ENCODE measurements at regions not wholly inside any gene's neighbourhood (a gene's known extent, or its start where the extent isn't known, plus 50 kb on each side); places are given as distances from the start of the nearest gene placed in this dataset.

DNA sequence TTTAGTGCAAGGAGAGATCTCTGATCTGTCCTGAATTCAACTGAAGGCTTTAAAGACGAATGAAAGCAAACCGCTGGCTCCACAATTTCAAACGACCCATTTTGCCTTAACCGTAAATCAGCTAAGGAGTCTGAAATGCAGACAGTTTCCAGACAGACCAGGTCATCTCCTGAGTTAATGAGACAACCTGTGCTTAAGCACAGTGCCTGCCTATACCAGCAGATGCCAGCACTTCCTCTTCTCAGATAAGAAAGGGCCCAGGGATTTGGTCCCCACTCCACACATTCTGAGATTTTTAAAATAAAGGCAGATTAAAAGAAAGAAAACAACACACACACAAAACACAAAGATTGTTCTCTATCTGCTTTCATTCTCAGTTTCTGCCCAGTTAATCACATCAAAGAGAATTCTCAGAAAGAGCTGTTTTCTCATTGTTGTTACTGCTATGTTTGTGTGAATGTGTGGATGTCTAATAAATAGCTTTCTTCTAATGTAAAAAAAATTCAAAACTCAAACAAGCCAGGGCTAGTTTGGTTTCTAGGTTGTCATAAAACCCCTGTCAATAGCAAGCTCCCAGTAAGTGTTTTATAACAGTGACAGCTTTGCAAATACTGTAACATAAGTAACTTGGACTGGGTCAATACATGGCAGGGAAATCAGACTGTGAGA lies 157.7 kb upstream of the SLC24A2 start:
- no peaks in the 10 kb centered on the region for H3K27me3 ChIP-seq (ENCODE audit: control insufficient read depth in 1 of 2, insufficient read depth in 2 of 2, low read length in 2 of 2)
- no peaks in the 10 kb centered on the region for H3K4me1 ChIP-seq (ENCODE audit: insufficient read depth, low read length)
- no peak overlapping the region for H3K9ac ChIP-seq (ENCODE audit: low read length)
- H3K4me3 ChIP-seq (ENCODE audit: low read depth in 1 of 2, low read length in 2 of 2) = no peak overlapping the region
- no peak overlapping the region for H3K27ac ChIP-seq (ENCODE audit: low read depth, low read length)
- no peaks in the 10 kb centered on the region for H3K9me3 ChIP-seq (ENCODE audit: low read length)
- H3K36me3 ChIP-seq (ENCODE audit: insufficient read depth, low read length) = no peaks in the 10 kb centered on the region

DNA sequence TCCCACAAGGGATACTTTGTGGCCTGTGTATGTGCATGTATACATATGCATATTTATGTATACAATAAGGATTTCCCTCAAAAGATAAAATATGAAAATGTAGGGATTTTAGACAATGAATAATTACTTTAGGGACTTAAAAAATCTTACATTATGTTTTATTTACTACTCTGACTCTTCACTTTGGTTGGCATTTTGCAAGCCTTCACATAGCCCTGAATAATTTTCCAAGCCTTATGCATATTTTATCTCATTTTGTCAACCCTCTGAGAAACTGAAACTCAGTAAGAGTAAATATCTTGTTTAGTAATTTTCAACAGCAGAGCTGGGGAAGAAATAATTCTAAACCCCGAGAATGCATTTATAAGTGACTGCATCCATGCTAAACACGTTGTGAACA lies 153.0 kb upstream of the SLC24A2 start:
- H3K9ac ChIP-seq (ENCODE audit: low read length) = no peak overlapping the region
- H3K4me1 ChIP-seq (ENCODE audit: insufficient read depth, low read length) = peaks cover 13% of the 10 kb centered on the region
- no peak overlapping the region for H3K27ac ChIP-seq (ENCODE audit: low read depth, low read length)
- no peaks in the 10 kb centered on the region for H3K27me3 ChIP-seq (ENCODE audit: control insufficient read depth in 1 of 2, insufficient read depth in 2 of 2, low read length in 2 of 2)
- H3K9me3 ChIP-seq (ENCODE audit: low read length) = no peaks in the 10 kb centered on the region
- no peaks in the 10 kb centered on the region for H3K36me3 ChIP-seq (ENCODE audit: insufficient read depth, low read length)
- H3K4me3 ChIP-seq (ENCODE audit: low read depth in 1 of 2, low read length in 2 of 2) = no peak overlapping the region

DNA sequence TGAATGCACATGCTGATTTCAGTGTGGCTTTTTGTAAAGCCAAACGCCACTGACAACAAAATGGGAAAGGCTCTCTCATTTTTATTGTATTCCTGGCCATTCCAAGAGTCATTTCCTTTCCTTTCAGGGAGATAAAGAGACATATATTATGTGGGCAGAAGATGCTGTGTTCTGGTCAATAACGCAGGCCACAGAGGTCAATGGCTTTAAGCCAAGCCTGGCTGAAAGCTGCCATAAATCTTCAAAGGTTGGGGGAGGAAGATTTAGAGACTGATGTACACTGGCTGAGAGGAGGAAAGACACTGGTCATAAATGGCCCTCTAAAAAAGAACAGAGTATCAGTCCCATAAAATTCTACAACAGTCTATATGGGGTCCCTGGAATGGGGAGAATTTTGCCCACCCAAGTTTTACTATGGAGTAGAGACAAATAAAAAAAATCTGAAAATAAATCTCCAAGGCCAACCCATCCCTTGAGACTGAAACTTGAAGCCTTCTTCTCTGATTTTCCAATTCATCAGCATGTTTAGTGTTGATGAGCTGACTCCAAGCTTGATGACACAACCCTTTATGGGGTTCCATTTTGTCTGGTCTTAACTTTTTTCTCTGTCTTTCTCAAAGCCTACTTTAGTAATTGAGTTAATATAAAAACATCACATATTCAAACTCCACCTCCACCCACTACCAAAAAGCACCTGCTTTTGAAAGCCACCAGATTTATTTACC lies 152.1 kb upstream of the SLC24A2 start:
- H3K9ac ChIP-seq (ENCODE audit: low read length) = no peak overlapping the region
- no peak overlapping the region for H3K4me3 ChIP-seq (ENCODE audit: low read depth in 1 of 2, low read length in 2 of 2)
- H3K27ac ChIP-seq (ENCODE audit: low read depth, low read length) = no peak overlapping the region
- peaks cover 13% of the 10 kb centered on the region for H3K4me1 ChIP-seq (ENCODE audit: insufficient read depth, low read length)
- H3K9me3 ChIP-seq (ENCODE audit: low read length) = no peaks in the 10 kb centered on the region
- H3K36me3 ChIP-seq (ENCODE audit: insufficient read depth, low read length) = no peaks in the 10 kb centered on the region
- no peaks in the 10 kb centered on the region for H3K27me3 ChIP-seq (ENCODE audit: control insufficient read depth in 1 of 2, insufficient read depth in 2 of 2, low read length in 2 of 2)

DNA sequence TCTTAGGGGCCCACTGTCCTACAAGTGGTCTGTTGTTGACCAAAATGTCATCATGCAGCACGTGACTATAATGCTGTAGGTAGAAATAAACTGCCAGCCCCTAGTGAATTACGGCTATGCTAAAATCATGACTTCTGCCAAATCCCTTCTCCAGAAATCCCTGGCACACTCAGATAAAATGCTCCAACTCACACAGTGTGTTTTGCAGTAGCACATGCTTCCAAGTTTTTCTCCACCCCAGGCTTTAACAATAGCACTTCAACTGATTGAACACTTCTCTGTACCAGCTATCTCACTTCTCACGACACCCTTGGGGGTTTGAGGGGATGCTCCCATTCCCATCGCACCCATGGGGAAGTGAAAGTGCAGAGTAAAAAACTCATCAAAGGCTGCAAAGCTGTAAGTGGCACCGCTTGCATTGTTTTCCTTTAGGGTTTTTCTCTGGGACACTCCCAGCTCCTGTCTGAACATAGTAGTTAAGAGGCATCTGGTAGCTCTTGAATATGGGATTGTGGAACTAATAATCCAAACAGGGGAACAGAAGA lies 151.0 kb upstream of the SLC24A2 start:
- Histone ChIP-seq H3K4me3 (ENCODE audit: low read depth in 1 of 2, low read length in 2 of 2) (no peak overlapping the region), H3K9me3 (ENCODE audit: low read length) (no peaks in the 10 kb centered on the region), H3K36me3 (ENCODE audit: insufficient read depth, low read length) (no peaks in the 10 kb centered on the region), H3K9ac (ENCODE audit: low read length) (no peak overlapping the region), H3K4me1 (ENCODE audit: insufficient read depth, low read length) (peaks cover 13% of the 10 kb centered on the region), H3K27ac (ENCODE audit: low read depth, low read length) (no peak overlapping the region), H3K27me3 (ENCODE audit: control insufficient read depth in 1 of 2, insufficient read depth in 2 of 2, low read length in 2 of 2) (no peaks in the 10 kb centered on the region)

DNA sequence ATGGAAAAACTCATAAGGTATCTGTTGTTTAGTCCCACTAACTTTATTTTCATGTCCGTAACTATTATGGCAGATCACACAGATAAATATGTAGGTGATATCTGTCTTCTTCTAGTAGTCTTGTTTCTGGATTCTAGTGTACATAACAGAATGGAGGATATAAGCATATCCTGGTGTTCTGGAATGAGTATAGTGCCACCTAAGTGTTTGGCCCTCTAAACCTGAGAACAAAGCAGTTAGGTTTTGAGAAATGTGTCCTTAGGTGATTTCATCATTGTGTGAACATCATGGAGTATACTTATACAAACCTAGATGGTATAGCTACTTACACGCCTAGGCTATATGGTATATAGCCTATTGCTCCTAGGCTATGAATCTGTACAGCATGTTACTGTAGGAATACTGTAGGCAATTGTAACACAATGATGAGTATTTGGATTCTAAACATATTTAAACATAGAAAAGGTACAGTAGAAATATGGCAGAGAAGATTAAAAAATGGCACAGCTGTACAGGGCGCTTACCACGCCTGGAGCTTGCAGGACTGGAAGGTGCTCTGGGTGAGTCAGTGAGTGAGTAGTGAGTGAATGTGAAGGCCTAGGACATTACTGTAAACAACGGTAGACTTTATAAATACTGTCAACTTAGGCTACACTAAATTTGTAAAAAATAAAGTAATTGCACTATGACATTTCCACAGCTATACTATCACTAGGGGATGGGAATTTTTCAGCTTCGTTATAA lies 150.3 kb upstream of the SLC24A2 start:
- Histone ChIP-seq H3K4me3 (ENCODE audit: low read depth in 1 of 2, low read length in 2 of 2) (no peak overlapping the region), H3K36me3 (ENCODE audit: insufficient read depth, low read length) (no peaks in the 10 kb centered on the region), H3K27ac (ENCODE audit: low read depth, low read length) (no peak overlapping the region), H3K9me3 (ENCODE audit: low read length) (no peaks in the 10 kb centered on the region), H3K27me3 (ENCODE audit: control insufficient read depth in 1 of 2, insufficient read depth in 2 of 2, low read length in 2 of 2) (no peaks in the 10 kb centered on the region), H3K9ac (ENCODE audit: low read length) (no peak overlapping the region), H3K4me1 (ENCODE audit: insufficient read depth, low read length) (peaks cover 13% of the 10 kb centered on the region)

DNA sequence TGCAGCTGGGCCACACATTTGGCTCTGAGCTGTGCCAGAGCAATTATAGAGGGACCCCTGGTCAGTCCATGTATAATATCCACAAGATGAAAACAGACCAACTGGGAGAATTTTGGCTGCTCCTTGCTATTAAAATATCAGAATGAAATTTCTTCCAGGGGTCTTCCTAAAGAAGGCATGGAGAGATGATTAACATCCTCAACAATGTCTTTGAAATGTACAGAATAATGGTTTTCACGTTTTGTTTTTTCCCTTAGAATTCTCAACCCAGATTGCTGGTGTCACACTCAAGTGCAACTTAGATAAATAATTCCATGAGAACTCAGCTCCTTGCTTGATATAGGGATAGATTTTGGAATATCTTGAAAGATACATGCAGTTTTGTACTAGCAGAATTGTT lies 148.3 kb upstream of the SLC24A2 start:
- Histone ChIP-seq H3K9me3 (ENCODE audit: low read length) (no peaks in the 10 kb centered on the region), H3K36me3 (ENCODE audit: insufficient read depth, low read length) (no peaks in the 10 kb centered on the region), H3K4me1 (ENCODE audit: insufficient read depth, low read length) (peaks cover 13% of the 10 kb centered on the region), H3K4me3 (ENCODE audit: low read depth in 1 of 2, low read length in 2 of 2) (no peak overlapping the region), H3K27me3 (ENCODE audit: control insufficient read depth in 1 of 2, insufficient read depth in 2 of 2, low read length in 2 of 2) (no peaks in the 10 kb centered on the region), H3K27ac (ENCODE audit: low read depth, low read length) (no peak overlapping the region), H3K9ac (ENCODE audit: low read length) (no peak overlapping the region)

DNA sequence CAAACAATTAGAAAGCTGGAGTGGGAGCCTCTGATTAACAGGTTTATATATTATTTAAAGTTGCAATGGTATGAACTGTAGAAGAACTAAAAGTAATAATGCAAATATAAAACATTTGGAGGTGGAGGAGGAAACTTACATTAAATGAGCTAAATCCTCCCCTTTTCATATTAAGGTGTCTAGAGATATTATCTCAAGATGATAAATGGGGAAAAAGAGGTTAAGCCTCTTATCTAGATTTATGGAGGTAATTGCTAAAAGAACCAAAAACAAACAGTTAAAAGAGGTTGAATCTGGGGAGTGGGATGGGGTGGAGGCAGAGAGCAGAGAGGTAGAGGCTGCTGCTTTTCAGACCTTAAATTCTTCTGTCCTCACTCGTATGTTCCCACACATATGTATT lies 147.8 kb upstream of the SLC24A2 start:
- H3K4me3 ChIP-seq (ENCODE audit: low read depth in 1 of 2, low read length in 2 of 2) = no peak overlapping the region
- no peaks in the 10 kb centered on the region for H3K9me3 ChIP-seq (ENCODE audit: low read length)
- no peak overlapping the region for H3K9ac ChIP-seq (ENCODE audit: low read length)
- H3K4me1 ChIP-seq (ENCODE audit: insufficient read depth, low read length) = peaks cover 13% of the 10 kb centered on the region
- H3K36me3 ChIP-seq (ENCODE audit: insufficient read depth, low read length) = no peaks in the 10 kb centered on the region
- H3K27me3 ChIP-seq (ENCODE audit: control insufficient read depth in 1 of 2, insufficient read depth in 2 of 2, low read length in 2 of 2) = no peaks in the 10 kb centered on the region
- no peak overlapping the region for H3K27ac ChIP-seq (ENCODE audit: low read depth, low read length)

DNA sequence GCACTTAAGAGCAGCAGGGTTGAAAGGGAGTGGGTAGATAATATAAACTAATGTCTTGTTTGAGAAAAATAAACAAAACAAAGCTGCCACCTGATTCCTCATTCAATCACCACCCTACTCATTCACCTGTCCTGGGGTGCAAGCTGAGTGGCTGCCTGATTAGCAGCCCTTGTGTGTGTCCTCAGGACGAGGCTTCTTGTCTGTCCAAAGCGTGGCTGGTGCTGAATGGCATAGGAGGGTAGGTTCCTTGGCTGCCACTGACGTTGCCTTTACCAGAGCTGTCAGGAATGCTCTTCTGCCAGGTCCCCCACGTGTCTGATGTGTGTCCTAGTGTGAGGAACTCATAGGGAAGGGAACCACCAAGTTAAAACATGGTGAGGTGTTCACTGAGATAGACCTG lies 146.6 kb upstream of the SLC24A2 start:
- Histone ChIP-seq H3K4me3 (ENCODE audit: low read depth in 1 of 2, low read length in 2 of 2) (no peak overlapping the region), H3K9me3 (ENCODE audit: low read length) (no peaks in the 10 kb centered on the region), H3K4me1 (ENCODE audit: insufficient read depth, low read length) (peaks cover 8% of the 10 kb centered on the region), H3K27ac (ENCODE audit: low read depth, low read length) (no peak overlapping the region), H3K36me3 (ENCODE audit: insufficient read depth, low read length) (no peaks in the 10 kb centered on the region), H3K9ac (ENCODE audit: low read length) (no peak overlapping the region), H3K27me3 (ENCODE audit: control insufficient read depth in 1 of 2, insufficient read depth in 2 of 2, low read length in 2 of 2) (no peaks in the 10 kb centered on the region)

DNA sequence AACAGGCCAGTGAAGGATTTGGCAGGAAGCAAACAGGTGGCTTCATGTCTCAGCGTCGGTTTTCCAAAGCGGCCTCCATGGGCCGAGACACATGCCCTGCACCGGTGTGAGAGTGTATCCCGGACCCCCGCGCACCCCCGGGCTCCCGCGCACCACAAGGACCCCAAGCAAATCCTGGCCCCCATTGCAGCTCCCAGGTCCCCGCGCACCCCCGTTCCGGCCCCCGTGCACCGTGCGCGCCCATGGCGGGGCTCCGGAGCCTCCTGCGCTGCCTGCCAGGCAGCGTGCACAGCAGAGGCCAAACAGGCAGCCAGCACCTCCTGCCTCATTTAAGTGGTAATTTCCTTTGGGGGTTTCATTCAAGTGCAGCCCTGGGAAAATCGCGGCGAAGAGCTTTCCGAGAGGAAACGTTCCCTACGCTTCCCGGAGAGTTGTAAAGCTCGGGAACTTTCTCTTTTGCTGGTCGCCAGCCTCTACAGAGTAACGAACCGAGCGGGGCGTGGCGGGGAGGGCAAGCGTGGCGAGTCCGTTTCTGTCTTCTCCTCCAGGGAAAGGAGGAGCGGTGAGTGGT lies 145.5 kb upstream of the SLC24A2 start:
- Histone ChIP-seq H3K4me3 (ENCODE audit: low read depth in 1 of 2, low read length in 2 of 2) (peak overlapping the region; percentile 45 to 59), H3K9me3 (ENCODE audit: low read length) (no peaks in the 10 kb centered on the region), H3K27me3 (ENCODE audit: control insufficient read depth in 1 of 2, insufficient read depth in 2 of 2, low read length in 2 of 2) (no peaks in the 10 kb centered on the region), H3K9ac (ENCODE audit: low read length) (no peak overlapping the region), H3K27ac (ENCODE audit: low read depth, low read length) (no peak overlapping the region), H3K36me3 (ENCODE audit: insufficient read depth, low read length) (no peaks in the 10 kb centered on the region), H3K4me1 (ENCODE audit: insufficient read depth, low read length) (no peaks in the 10 kb centered on the region)

DNA sequence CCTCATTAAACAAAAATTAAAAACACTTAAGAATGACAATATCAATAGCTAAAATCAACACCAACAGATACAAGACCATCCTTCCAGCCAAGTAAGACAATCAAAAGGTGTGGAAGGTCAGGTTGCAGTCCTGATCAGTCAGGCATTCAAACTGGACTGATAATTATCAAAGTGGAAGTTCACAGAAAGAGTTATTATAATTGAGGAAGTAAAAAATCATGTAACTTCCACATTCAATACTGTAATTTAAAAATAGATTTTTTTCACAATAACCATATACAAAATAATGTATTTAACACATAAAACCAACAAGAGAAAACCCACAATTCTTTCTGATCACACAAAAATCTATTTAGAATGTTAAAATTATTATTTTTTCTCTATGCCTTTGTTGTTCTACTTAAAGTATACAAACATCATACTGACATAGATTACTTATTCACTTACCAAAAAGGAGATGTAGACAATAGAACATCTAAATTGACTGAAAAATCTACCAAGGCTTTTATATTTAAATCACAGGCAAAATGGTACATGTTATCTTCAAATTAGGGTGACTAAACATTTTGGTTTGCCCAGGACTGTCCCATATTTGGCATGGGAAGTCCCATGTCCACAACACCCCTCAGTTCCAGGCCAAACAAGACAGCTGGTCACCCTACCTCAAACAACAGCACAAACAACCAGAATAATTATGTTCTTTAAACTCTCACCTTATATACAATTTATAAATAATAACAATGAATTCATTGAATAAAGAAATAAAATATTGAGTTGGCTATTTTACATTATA lies 142.5 kb upstream of the SLC24A2 start:
- Histone ChIP-seq H3K4me3 (ENCODE audit: low read depth in 1 of 2, low read length in 2 of 2) (no peak overlapping the region), H3K9me3 (ENCODE audit: low read length) (no peaks in the 10 kb centered on the region), H3K9ac (ENCODE audit: low read length) (no peak overlapping the region), H3K27ac (ENCODE audit: low read depth, low read length) (no peak overlapping the region), H3K4me1 (ENCODE audit: insufficient read depth, low read length) (peaks cover 4% of the 10 kb centered on the region), H3K36me3 (ENCODE audit: insufficient read depth, low read length) (no peaks in the 10 kb centered on the region), H3K27me3 (ENCODE audit: control insufficient read depth in 1 of 2, insufficient read depth in 2 of 2, low read length in 2 of 2) (no peaks in the 10 kb centered on the region)

DNA sequence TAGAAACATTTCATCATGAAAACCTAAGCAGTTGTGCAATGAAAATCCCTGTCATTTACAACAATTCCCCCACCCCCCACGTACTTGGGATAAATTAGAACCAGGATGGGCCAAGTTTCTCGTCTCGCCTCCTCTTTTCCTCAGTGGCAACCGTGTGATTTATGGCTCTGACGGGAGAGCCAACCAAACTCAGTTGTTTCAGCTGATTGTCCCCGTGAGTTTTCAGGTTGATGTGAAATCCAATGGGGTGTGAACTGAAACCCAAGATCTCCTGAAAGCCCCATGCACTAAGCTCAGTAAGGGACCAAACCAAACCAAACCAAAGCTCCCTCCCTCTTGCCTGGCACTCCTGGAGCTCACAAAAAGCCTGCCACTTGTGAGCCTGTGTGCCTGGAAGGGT lies 138.7 kb upstream of the SLC24A2 start:
- Histone ChIP-seq H3K36me3 (ENCODE audit: insufficient read depth, low read length) (no peaks in the 10 kb centered on the region), H3K9me3 (ENCODE audit: low read length) (no peaks in the 10 kb centered on the region), H3K4me1 (ENCODE audit: insufficient read depth, low read length) (peaks cover 9% of the 10 kb centered on the region), H3K9ac (ENCODE audit: low read length) (no peak overlapping the region), H3K27ac (ENCODE audit: low read depth, low read length) (no peak overlapping the region), H3K27me3 (ENCODE audit: control insufficient read depth in 1 of 2, insufficient read depth in 2 of 2, low read length in 2 of 2) (no peaks in the 10 kb centered on the region), H3K4me3 (ENCODE audit: low read depth in 1 of 2, low read length in 2 of 2) (no peak overlapping the region)
